ENCODE measurements at regions not wholly inside any gene's neighbourhood (a gene's known extent, or its start where the extent isn't known, plus 50 kb on each side); places are given as distances from the start of the nearest gene placed in this dataset.

- TF ChIP-seq CTCF (IDR thresholded peaks at IDR 0.05) = no peak
- TF ChIP-seq POLR2AphosphoS5 (IDR thresholded peaks at IDR 0.05) = no peak
Measured at GRCh38 chr9:134560206-134560605, 81.4 kb upstream of the COL5A1 start.

Measured in prostate gland (tissue), 2 donors.